Loucy (cell line): ENCODE measurements at regions not wholly inside any gene's neighbourhood (a gene's known extent, or its start where the extent isn't known, plus 50 kb on each side); places are given as distances from the start of the nearest gene placed in this dataset.

Experiments used
- H2AFZ ChIP-seq: fragments of 200-600 bp; sonication (generic); 2 replicates; pipeline ENCODE4 v1.6.0; 2016; ENCODE audit warnings: antibody characterized with exemption, mild to moderate bottlenecking, low read length, moderate library complexity
- H3F3A ChIP-seq: fragments of 200-600 bp; 2 replicates; pipeline ENCODE4 v1.6.0; 2016; ENCODE audit warnings: antibody characterized with exemption, low read depth, mild to moderate bottlenecking
- H3K27me3 ChIP-seq: fragments of 200-600 bp; sonication (generic); 2 replicates; pipeline ENCODE4 v1.6.1; 2014; ENCODE audit warnings: low read length, mild to moderate bottlenecking; ENCODE audit not compliant: insufficient read depth, poor library complexity, severe bottlenecking
- H3K36me3 ChIP-seq: fragments of 200-600 bp; sonication (generic); 2 replicates; pipeline ENCODE4 v1.6.1; 2016; ENCODE audit warnings: low read length; ENCODE audit not compliant: insufficient read depth
- H3K4me1 ChIP-seq: fragments of 200-600 bp; sonication (generic); 2 replicates; pipeline ENCODE4 v1.5.1; 2014; ENCODE audit warnings: low read length, mild to moderate bottlenecking; ENCODE audit not compliant: insufficient read depth, poor library complexity, severe bottlenecking
- H3K4me2 ChIP-seq: fragments of 200-600 bp; sonication (generic); 2 replicates; pipeline ENCODE4 v1.6.0; 2014; ENCODE audit warnings: antibody characterized with exemption, low read length, low read depth, mild to moderate bottlenecking; ENCODE audit not compliant: poor library complexity, severe bottlenecking
- H3K4me3 ChIP-seq: fragments of 200-600 bp; sonication (generic); 2 replicates; pipeline ENCODE4 v1.5.1; 2014; ENCODE audit warnings: low read length, mild to moderate bottlenecking, mixed read lengths; ENCODE audit not compliant: poor library complexity, severe bottlenecking
- H3K79me2 ChIP-seq: fragments of 200-600 bp; sonication (generic); 2 replicates; pipeline ENCODE4 v1.6.1; 2014; ENCODE audit warnings: low read length; ENCODE audit not compliant: insufficient read depth
- H3K9ac ChIP-seq: fragments of 200-600 bp; sonication (generic); 2 replicates; pipeline ENCODE4 v1.6.0; 2014; ENCODE audit warnings: mild to moderate bottlenecking, low read depth, low read length, moderate library complexity; ENCODE audit not compliant: poor library complexity, severe bottlenecking
- H3K9me2 ChIP-seq: fragments of 200-600 bp; sonication (generic); replicated peaks from 2 replicates; pipeline ENCODE4 v1.6.1; 2016; ENCODE audit warnings: low read depth, low read length, mixed read lengths
- H3K9me3 ChIP-seq: fragments of 200-600 bp; sonication (generic); 2 replicates; pipeline ENCODE4 v1.6.1; 2014; ENCODE audit warnings: mild to moderate bottlenecking, antibody characterized with exemption, low read length, low read depth; ENCODE audit not compliant: insufficient read depth
- H4K20me1 ChIP-seq: fragments of 200-600 bp; sonication (generic); 2 replicates; pipeline ENCODE4 v1.6.0; 2014; ENCODE audit warnings: antibody characterized with exemption, low read length, mild to moderate bottlenecking; ENCODE audit not compliant: insufficient read depth, poor library complexity, severe bottlenecking
- CTCF ChIP-seq: fragments of 200-600 bp; sonication (generic); conservative IDR thresholded peaks from 2 replicates; pipeline ENCODE4 v1.5.1; 2014; ENCODE audit warnings: mild to moderate bottlenecking, antibody characterized with exemption, low read length
- EZH2phosphoT487 ChIP-seq: fragments of 200-600 bp; IDR thresholded peaks from 2 replicates; pipeline ENCODE4 v1.6.1; 2018; ENCODE audit warnings: antibody characterized with exemption, mild to moderate bottlenecking, moderate library complexity, borderline replicate concordance

- Histone ChIP-seq H3K4me1 (no peaks in the 10 kb centered on the region), H3K79me2 (no peaks in the 10 kb centered on the region), H2AFZ (no peak overlapping the region)
Observed at GRCh38 chr11:23836981-23837380, 659.9 kb upstream of the LUZP2 start.

GRCh38 chr11:23840872-23841271 is 656.0 kb upstream of the LUZP2 start:
- Histone ChIP-seq H3K4me3 (no peak overlapping the region), H3F3A (no peaks in the 10 kb centered on the region), H3K9ac (no peak overlapping the region), H3K4me1 (no peaks in the 10 kb centered on the region), H3K27me3 (peaks cover 6% of the 10 kb centered on the region), H3K4me2 (no peak overlapping the region), H2AFZ (no peak overlapping the region), H3K9me3 (no peaks in the 10 kb centered on the region), H4K20me1 (no peaks in the 10 kb centered on the region), H3K79me2 (no peaks in the 10 kb centered on the region), H3K9me2 (no peaks in the 10 kb centered on the region), H3K36me3 (no peaks in the 10 kb centered on the region)
- TF ChIP-seq EZH2phosphoT487: no peak
- no peak for TF ChIP-seq CTCF

More at GRCh38 chr11:23836981-23837380, 659.9 kb upstream of the LUZP2 start:
- no peaks in the 10 kb centered on the region for H3K9me3 ChIP-seq
- TF ChIP-seq EZH2phosphoT487 (no peak), CTCF (no peak)
- no peaks in the 10 kb centered on the region for H3F3A ChIP-seq
- H4K20me1 ChIP-seq: no peaks in the 10 kb centered on the region
- H3K27me3 ChIP-seq: no peaks in the 10 kb centered on the region
- H3K9ac ChIP-seq: no peak overlapping the region
- H3K9me2 ChIP-seq: no peaks in the 10 kb centered on the region
- no peak overlapping the region for H3K4me2 ChIP-seq
- no peaks in the 10 kb centered on the region for H3K36me3 ChIP-seq
- no peak overlapping the region for H3K4me3 ChIP-seq

GRCh38 chr11:23846902-23847422 is 649.9 kb upstream of the LUZP2 start:
- Histone ChIP-seq H3K4me1 (no peaks in the 10 kb centered on the region), H3K36me3 (no peaks in the 10 kb centered on the region), H3K79me2 (no peaks in the 10 kb centered on the region), H3K9me3 (no peaks in the 10 kb centered on the region), H3K9me2 (no peaks in the 10 kb centered on the region), H3K27me3 (peaks cover 6% of the 10 kb centered on the region), H3F3A (no peaks in the 10 kb centered on the region), H3K9ac (no peak overlapping the region), H2AFZ (no peak overlapping the region), H3K4me2 (no peak overlapping the region), H3K4me3 (no peak overlapping the region), H4K20me1 (no peaks in the 10 kb centered on the region)
- TF ChIP-seq EZH2phosphoT487: no peak
- no peak for TF ChIP-seq CTCF
